Activated B cell treated with CpG ODN at 0.5 μM for 24 hours (primary cell): ENCODE measurements at regions not wholly inside any gene's neighbourhood (a gene's known extent, or its start where the extent isn't known, plus 50 kb on each side); places are given as distances from the start of the nearest gene placed in this dataset.

Source experiments
- ATAC-seq: fragments of 200-7000 bp; cut with Tn5 transposase; one replicate; pipeline ENCODE4 v1.10.0; 2021; ENCODE audit warnings: low read depth, mild to moderate bottlenecking, moderate library complexity
- CTCF ChIA-PET: fragments of 350-600 bp; sonication (Branson Sonifier 250); formaldehyde crosslinking; loops from one replicate; lab custom pipeline; 2021; ENCODE audit warnings: antibody characterized with exemption; lab: Charles Lee
- POLR2A ChIA-PET: fragments of 350-600 bp; sonication (Branson Sonifier 250); formaldehyde crosslinking; loops from one replicate; lab custom pipeline; 2021; ENCODE audit warnings: antibody characterized with exemption; lab: Charles Lee
- DNase-seq: peaks from one replicate; pipeline ENCODE4 v3.0.0; 2022
- H3K27ac Mint-ChIP-seq: one replicate; pipeline ENCODE4 v1.8.0; 2020; ENCODE audit warnings: mixed read lengths
- H3K27me3 Mint-ChIP-seq: one replicate; pipeline ENCODE4 v1.8.0; 2021; ENCODE audit warnings: mixed read lengths
- H3K36me3 Mint-ChIP-seq: one replicate; pipeline ENCODE4 v1.8.0; 2021; ENCODE audit warnings: low read depth, mixed read lengths
- H3K4me1 Mint-ChIP-seq: one replicate; pipeline ENCODE4 v1.8.0; 2021; ENCODE audit warnings: mixed read lengths
- H3K4me3 Mint-ChIP-seq: one replicate; pipeline ENCODE4 v1.8.0; 2020; ENCODE audit warnings: mild to moderate bottlenecking, mixed read lengths
- H3K9me3 Mint-ChIP-seq: one replicate; pipeline ENCODE4 v1.8.0; 2020; ENCODE audit warnings: mixed read lengths
- CTCF ChIP-seq: fragments of 200-600 bp; IDR thresholded peaks from one replicate; pipeline ENCODE4 v1.8.0; 2022; ENCODE audit warnings: antibody characterized with exemption, mild to moderate bottlenecking
- intact Hi-C: fragments of 100-400 bp; cut with micrococcal nuclease; formaldehyde crosslinking; loops from one replicate; pipeline ENCODE4 v1.15.1; 2024

GRCh38 chr16:51321251-51321650, 170.2 kb upstream of the SALL1 start:
- TF ChIP-seq CTCF, result no peak
- ATAC-seq (no peak), DNase-seq (no peak)
- H3K9me3 Mint-ChIP-seq, result no peaks in the 10 kb centered on the region
- ChIA-PET CTCF (no interaction called here), POLR2A (no interaction called here)
- no peak overlapping the region for H3K4me3 Mint-ChIP-seq
- H3K27me3 Mint-ChIP-seq, result no peaks in the 10 kb centered on the region
- intact Hi-C loops, result no loop called here
- no peaks in the 10 kb centered on the region for H3K36me3 Mint-ChIP-seq
- no peaks in the 10 kb centered on the region for H3K4me1 Mint-ChIP-seq
- no peak overlapping the region for H3K27ac Mint-ChIP-seq

GRCh38 chr16:51317575-51317974, 166.5 kb upstream of the SALL1 start:
- Mint-ChIP-seq H3K36me3 (no peaks in the 10 kb centered on the region), H3K4me1 (no peaks in the 10 kb centered on the region), H3K9me3 (no peaks in the 10 kb centered on the region), H3K27me3 (no peaks in the 10 kb centered on the region), H3K4me3 (no peak overlapping the region), H3K27ac (no peak overlapping the region)
- intact Hi-C loops, result no loop called here
- TF ChIP-seq CTCF, result no peak
- CTCF ChIA-PET, result no interaction called here
- ATAC-seq, result no peak
- DNase-seq, result no peak
- POLR2A ChIA-PET, result no interaction called here

GRCh38 chr16:51313198-51313597, 162.1 kb upstream of the SALL1 start:
- intact Hi-C loops, result no loop called here
- ATAC-seq, result no peak
- no peak for TF ChIP-seq CTCF
- H3K36me3 Mint-ChIP-seq, result no peaks in the 10 kb centered on the region
- H3K9me3 Mint-ChIP-seq, result no peaks in the 10 kb centered on the region
- CTCF ChIA-PET, result no interaction called here
- no peak overlapping the region for H3K27ac Mint-ChIP-seq
- DNase-seq, result no peak
- no peaks in the 10 kb centered on the region for H3K4me1 Mint-ChIP-seq
- POLR2A ChIA-PET, result no interaction called here
- no peak overlapping the region for H3K4me3 Mint-ChIP-seq
- no peaks in the 10 kb centered on the region for H3K27me3 Mint-ChIP-seq

- intact Hi-C loops, result no loop called here
- Mint-ChIP-seq H3K4me3 (no peak overlapping the region), H3K4me1 (no peaks in the 10 kb centered on the region), H3K27ac (no peak overlapping the region), H3K27me3 (no peaks in the 10 kb centered on the region), H3K36me3 (no peaks in the 10 kb centered on the region), H3K9me3 (no peaks in the 10 kb centered on the region)
- ChIA-PET CTCF (no interaction called here), POLR2A (no interaction called here)
- DNase-seq (no peak), ATAC-seq (no peak)
- TF ChIP-seq CTCF, result no peak
These were observed 161.5 kb upstream of the SALL1 start for GRCh38 chr16:51312363-51313150.

- no peak for DNase-seq
- H3K27me3 Mint-ChIP-seq, result no peaks in the 10 kb centered on the region
- no peak overlapping the region for H3K27ac Mint-ChIP-seq
- ATAC-seq, result no peak
- CTCF ChIA-PET, result no interaction called here
- POLR2A ChIA-PET, result no interaction called here
- TF ChIP-seq CTCF, result no peak
- H3K4me1 Mint-ChIP-seq, result no peaks in the 10 kb centered on the region
- H3K36me3 Mint-ChIP-seq, result no peaks in the 10 kb centered on the region
- H3K4me3 Mint-ChIP-seq, result no peak overlapping the region
- intact Hi-C loops, result no loop called here
- no peaks in the 10 kb centered on the region for H3K9me3 Mint-ChIP-seq
These were observed 159.1 kb upstream of the SALL1 start for GRCh38 chr16:51310159-51310558.
